Upper lobe of right lung (tissue), 1 donor: ENCODE measurements at regions not wholly inside any gene's neighbourhood (a gene's known extent, or its start where the extent isn't known, plus 50 kb on each side); places are given as distances from the start of the nearest gene placed in this dataset.
A peak's percentile ranks its signal among the peaks of the same experiment; 100 is the strongest.
"Not testable (repeated sequence)": the region's sequence is repeated elsewhere in the genome, so short reads cannot be mapped to it uniquely, and the experiment has no call there.

Source experiments
- ATAC-seq: fragments of 200-7000 bp; cut with Tn5 transposase; one replicate; pipeline ENCODE4 v1.9.1; 2020; ENCODE audit warnings: mild to moderate bottlenecking, moderate library complexity
- DNase-seq: peaks from one replicate; pipeline ENCODE4 v3.0.0-alpha.2; 2020
- H3K27ac ChIP-seq: fragments of 200-600 bp; one replicate; pipeline ENCODE4 v1.8.0; 2022
- H3K27me3 ChIP-seq: fragments of 200-600 bp; one replicate; pipeline ENCODE4 v1.8.0; 2022; ENCODE audit warnings: mild to moderate bottlenecking
- H3K36me3 ChIP-seq: fragments of 200-600 bp; one replicate; pipeline ENCODE4 v1.8.0; 2022
- H3K4me1 ChIP-seq: fragments of 200-600 bp; one replicate; pipeline ENCODE4 v1.8.0; 2022
- H3K4me3 ChIP-seq: fragments of 200-600 bp; one replicate; pipeline ENCODE4 v1.8.0; 2022; ENCODE audit warnings: mild to moderate bottlenecking
- H3K9me3 ChIP-seq: fragments of 200-600 bp; one replicate; pipeline ENCODE4 v1.8.0; 2022
- CTCF ChIP-seq: fragments of 200-600 bp; IDR thresholded peaks from one replicate; pipeline ENCODE4 v1.8.0; 2022; ENCODE audit warnings: antibody characterized with exemption
- intact Hi-C: fragments of 100-400 bp; cut with DNase I; formaldehyde crosslinking; loops from one replicate; pipeline ENCODE4 v1.11.0; 2022
- donor health status: DM: no; HTN: yes; CAD: no; lungs with severe emphysema.

- intact Hi-C loops, DNase-seq, H3K36me3 ChIP-seq, ATAC-seq, H3K9me3 ChIP-seq, H3K4me1 ChIP-seq, H3K27ac ChIP-seq, H3K4me3 ChIP-seq, H3K27me3 ChIP-seq: not testable (repeated sequence)
Observed at GRCh38 chr3:10109-10996, 186.2 kb upstream of the CHL1 start.

- intact Hi-C loops = no loop called here
- peak; percentile 72 for ATAC-seq
- no peak for TF ChIP-seq CTCF
- Histone ChIP-seq H3K4me1 (no peaks in the 10 kb centered on the region), H3K9me3 (no peaks in the 10 kb centered on the region), H3K36me3 (no peaks in the 10 kb centered on the region), H3K4me3 (no peak overlapping the region), H3K27me3 (no peaks in the 10 kb centered on the region), H3K27ac (no peak overlapping the region)
- DNase-seq = no peak
Observed at GRCh38 chr3:11734-12133, 184.8 kb upstream of the CHL1 start.

- ATAC-seq = no peak
- H3K4me3 ChIP-seq = no peak overlapping the region
- no peak for DNase-seq
Observed at GRCh38 chr3:14652-15051, 181.9 kb upstream of the CHL1 start.

GRCh38 chr3:16366-16765 lies 180.2 kb upstream of the CHL1 start:
- intact Hi-C loops = no loop called here

More at GRCh38 chr3:14652-15051, 181.9 kb upstream of the CHL1 start:
- Histone ChIP-seq H3K36me3 (no peaks in the 10 kb centered on the region), H3K27me3 (no peaks in the 10 kb centered on the region), H3K9me3 (no peaks in the 10 kb centered on the region), H3K4me1 (no peaks in the 10 kb centered on the region), H3K27ac (no peak overlapping the region)
- intact Hi-C loops = no loop called here
- TF ChIP-seq CTCF = no peak

GRCh38 chr3:20421-20820 lies 176.1 kb upstream of the CHL1 start:
- TF ChIP-seq CTCF = no peak
- Histone ChIP-seq H3K9me3 (no peaks in the 10 kb centered on the region), H3K4me3 (no peak overlapping the region), H3K27ac (no peak overlapping the region), H3K27me3 (no peaks in the 10 kb centered on the region), H3K4me1 (no peaks in the 10 kb centered on the region), H3K36me3 (no peaks in the 10 kb centered on the region)
- intact Hi-C loops = no loop called here
- no peak for ATAC-seq
- no peak for DNase-seq

More at GRCh38 chr3:16366-16765, 180.2 kb upstream of the CHL1 start:
- ATAC-seq (no peak), DNase-seq (no peak)
- Histone ChIP-seq H3K9me3 (no peaks in the 10 kb centered on the region), H3K27ac (no peak overlapping the region), H3K4me3 (no peak overlapping the region), H3K36me3 (no peaks in the 10 kb centered on the region), H3K4me1 (no peaks in the 10 kb centered on the region), H3K27me3 (no peaks in the 10 kb centered on the region)
- TF ChIP-seq CTCF = no peak

GRCh38 chr3:24006-24405 lies 172.6 kb upstream of the CHL1 start:
- Histone ChIP-seq H3K36me3 (no peaks in the 10 kb centered on the region), H3K27me3 (no peaks in the 10 kb centered on the region), H3K9me3 (no peaks in the 10 kb centered on the region), H3K27ac (no peak overlapping the region), H3K4me1 (no peaks in the 10 kb centered on the region), H3K4me3 (no peak overlapping the region)
- intact Hi-C loops = no loop called here
- DNase-seq (no peak), ATAC-seq (no peak)
- TF ChIP-seq CTCF = no peak
